Prostate gland (tissue), 2 donors: ENCODE measurements at regions not wholly inside any gene's neighbourhood (a gene's known extent, or its start where the extent isn't known, plus 50 kb on each side); places are given as distances from the start of the nearest gene placed in this dataset.

Source experiments
- CTCF ChIP-seq, 4 experiments: fragments of 200-600 bp in 2 of 4; fragments of 450-650 bp in 2 of 4; sonication (generic) in 2 of 4; IDR thresholded peaks; 1 replicate in 3 of 4; 2 replicates in 1 of 4; pipeline ENCODE4 v1.5.1; 2016 to 2019; ENCODE audit warnings: antibody characterized with exemption in 4 of 4, mild to moderate bottlenecking in 2 of 4, moderate library complexity in 2 of 4
- POLR2A ChIP-seq: fragments of 450-650 bp; IDR thresholded peaks from one replicate; pipeline ENCODE4 v1.6.1; 2016; ENCODE audit warnings: antibody characterized with exemption, mild to moderate bottlenecking
- POLR2AphosphoS5 ChIP-seq: sonication (generic); formaldehyde crosslinking; IDR thresholded peaks from one replicate; pipeline ENCODE4 v1.6.1; 2017; ENCODE audit warnings: antibody characterized with exemption

- TF ChIP-seq POLR2AphosphoS5 (no peak), CTCF (IDR thresholded peaks at IDR 0.05) (no peak), POLR2A (no peak)
Observed at GRCh38 chr21:28779914-28780313, 212.8 kb downstream of the LTN1 start.
